ENCODE measurements at regions not wholly inside any gene's neighbourhood (a gene's known extent, or its start where the extent isn't known, plus 50 kb on each side); places are given as distances from the start of the nearest gene placed in this dataset.

DNA sequence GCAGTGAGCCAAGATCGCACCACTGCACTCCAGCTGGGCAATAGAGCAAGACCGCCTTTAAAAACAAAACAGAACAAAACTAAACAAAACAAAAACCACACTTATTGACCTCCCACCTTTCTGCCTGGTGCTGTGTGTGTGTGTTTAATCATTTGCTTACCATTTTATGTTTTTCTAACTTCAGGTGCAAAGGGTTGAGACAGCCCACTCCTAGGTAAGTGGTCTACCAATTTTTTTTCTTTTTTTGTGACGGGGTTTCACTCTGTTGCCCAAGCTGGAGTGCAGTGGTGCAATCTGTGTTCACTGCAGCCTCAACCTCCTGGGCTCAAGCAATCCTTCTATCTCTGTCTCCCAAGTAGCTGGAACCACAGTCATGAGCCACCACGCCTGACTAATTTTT lies 65.8 kb downstream of the SALL1 start:
- no peak for DNase-seq (ENCODE audit: low spot score)

DNA sequence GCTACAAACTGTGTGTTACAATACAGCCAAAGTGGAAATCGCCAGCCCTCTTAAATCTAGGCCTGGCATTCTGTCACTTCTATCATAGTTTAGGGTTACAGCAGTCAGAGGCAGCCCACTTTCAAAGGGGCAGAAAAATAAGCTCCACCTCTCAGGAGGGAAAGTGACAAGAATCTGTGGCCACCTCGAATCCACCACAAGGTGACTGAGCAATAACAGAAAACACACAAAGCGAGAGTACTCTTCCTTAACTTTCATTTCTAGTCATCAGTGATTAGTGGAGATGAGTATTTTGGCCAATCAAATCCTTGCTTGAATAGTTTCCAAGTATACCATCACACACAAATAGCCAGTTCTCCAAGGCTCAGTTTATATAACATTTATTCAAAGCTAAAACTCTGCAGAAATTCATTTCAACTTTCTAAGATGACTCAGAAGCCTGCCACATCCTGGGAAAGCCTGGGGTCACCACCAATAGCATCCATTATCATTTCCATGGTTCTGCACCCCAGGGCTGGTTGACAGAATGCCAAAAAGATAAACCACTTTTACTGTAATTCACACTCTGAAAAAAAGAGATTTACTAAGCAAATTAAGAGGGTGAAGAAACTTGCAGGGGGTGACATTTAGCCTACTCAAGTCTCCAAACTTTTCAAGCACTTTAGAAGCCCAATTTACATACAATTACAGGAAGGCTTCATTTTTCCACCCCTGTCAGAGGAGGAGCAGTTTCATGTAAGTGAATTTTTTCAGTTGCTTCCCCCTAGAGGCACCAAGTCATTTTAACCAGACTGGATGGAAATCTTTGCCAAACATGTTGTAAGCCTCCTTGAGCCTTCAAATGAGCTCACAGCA lies 66.8 kb downstream of the SALL1 start:
- DNase-seq (ENCODE audit: low spot score) = no peak

DNA sequence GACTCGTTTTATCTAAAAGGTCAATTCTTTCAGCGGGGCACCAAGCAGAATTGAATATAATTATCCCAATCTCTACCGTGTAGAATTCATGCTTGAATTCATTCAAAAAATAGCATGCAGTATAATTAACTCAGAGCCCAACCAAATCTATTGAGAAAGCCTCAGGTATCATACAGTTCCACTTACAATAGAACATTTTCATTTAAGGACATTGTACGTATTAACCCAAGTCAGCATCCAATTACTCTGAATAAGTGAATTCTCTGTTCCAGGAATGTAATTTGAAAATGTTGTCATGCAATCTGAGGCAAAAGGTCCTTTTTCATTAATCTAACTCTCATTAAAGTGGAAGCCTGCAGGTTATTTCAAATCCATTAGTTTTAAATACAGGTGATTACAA lies 78.5 kb downstream of the SALL1 start:
- DNase-seq (ENCODE audit: low spot score) = no peak

DNA sequence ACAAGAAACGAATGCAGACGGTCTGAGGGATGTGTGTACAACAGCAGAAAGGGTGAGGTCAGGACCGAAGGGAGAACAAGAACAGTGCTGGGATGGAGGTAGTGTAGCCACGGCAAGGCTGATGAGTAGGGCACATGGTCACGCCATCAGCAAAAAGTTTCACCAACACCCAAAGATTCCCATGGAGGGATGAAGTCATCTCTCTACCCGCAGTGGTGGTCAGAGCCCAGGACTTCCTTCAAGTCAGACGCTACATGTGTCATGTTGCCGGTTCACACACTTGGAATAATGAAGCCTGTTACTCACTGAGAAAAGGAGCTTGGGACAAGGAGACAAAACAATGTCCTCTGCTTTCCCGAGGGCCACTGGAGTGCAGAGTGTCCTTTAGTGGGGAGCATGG lies 79.7 kb downstream of the SALL1 start:
- DNase-seq (ENCODE audit: low spot score) = no peak

DNA sequence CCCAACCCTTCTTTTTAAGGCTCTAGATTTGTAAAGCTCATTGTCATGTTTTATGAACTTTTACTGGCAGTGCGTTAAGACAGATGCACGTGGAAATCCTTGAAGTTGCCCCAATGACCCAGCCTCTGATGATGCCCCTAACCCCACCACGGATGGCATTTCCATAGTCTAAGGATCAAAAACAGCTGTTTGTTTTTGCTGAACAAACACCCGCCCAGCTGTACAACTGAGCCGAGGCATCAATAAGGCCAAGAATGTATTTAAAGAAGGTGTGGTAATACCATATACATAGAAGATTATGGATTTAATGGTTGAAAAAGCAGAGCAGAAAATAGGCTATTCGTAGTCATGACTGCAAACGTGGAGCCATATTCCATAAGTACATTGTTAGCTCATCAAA lies 83.7 kb downstream of the SALL1 start:
- no peak for DNase-seq (ENCODE audit: low spot score)

DNA sequence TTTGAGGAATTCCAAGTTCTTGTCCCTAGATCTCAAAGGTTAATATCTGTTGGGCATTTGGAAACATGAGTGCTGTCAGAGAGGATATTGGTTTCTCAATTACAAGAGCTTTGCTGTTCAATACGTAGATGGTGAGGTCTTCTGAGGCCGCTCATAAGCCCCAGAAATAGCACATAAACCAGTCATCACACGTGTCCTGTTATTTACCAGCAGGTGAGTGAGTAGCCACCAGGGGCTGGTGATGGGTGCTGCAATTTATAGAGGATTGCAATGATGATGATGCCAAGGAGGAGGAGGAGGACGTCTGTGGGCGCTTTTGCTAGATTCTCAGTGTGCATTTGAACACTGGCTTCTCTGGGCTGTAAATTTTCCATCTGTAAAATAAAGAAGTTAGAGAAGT lies 89.0 kb downstream of the SALL1 start:
- DNase-seq (ENCODE audit: low spot score) = no peak

DNA sequence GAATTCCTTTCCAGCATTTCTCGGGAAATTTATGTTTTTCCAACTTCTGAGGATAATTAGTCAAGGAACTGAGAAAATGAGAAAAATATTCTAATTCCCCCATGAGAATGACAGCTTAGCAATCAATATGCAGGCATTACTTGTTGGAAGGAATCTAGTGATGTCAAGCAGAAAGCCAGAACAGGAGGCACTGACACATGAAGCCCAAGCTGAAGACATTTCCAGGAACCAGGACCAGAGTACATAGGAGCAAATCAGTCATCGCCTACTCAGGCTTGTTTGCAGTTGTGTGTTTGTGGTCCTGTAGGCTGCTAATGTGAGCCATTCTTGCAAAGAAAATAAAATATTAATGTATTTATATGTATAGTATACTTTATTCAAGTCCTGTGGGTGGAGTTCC lies 89.7 kb downstream of the SALL1 start:
- no peak for DNase-seq (ENCODE audit: low spot score)

DNA sequence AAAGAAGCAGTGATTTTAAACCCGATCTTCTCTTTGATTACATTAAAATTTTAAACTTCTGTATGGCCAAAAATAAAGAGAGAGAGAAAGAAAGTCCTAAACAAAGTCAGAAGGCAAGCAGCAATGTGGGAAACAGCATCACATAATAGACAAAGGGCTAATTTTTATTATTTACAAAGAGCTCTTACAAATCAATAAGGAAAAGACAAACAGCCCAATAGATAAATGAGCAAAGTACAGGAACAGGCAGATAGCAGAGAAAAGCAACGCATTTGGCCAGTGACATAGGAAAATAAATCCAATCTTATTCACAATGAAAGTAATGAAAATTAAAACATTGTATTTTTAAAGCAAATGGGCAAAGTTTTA lies 93.1 kb downstream of the SALL1 start:
- DNase-seq (ENCODE audit: low spot score) = no peak

DNA sequence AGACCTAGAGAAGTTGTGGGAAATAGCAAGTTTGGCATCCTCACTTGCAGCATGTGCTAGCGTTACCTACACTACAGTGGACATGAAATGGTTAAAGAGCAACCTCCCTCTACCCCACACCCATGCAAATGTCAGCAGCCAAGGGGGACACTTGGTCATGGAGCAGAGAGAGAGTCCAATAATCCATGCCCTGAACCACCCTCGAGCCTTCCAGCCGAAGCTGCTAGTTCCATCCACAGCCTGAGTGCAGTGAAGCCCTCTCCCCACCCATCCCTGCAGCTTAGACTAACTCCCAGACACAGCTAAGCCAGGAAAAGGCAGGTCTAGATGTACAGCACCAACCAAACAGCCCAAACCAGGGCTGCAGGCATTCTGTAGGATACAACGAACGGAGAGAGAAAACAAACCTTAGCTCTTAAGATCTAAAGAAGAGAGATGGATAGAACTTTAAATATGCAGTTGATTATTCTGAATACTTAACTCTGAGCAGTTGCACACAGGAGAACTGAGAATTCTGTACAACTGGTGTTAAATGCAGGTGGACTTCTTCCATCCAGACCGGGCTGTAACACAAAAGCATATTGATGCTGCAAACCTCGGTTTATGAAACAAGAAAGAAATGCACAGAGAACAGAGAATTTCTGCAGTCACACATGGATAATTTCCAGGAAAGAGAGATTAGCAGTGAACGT lies 93.8 kb downstream of the SALL1 start:
- no peak for DNase-seq (ENCODE audit: low spot score)

DNA sequence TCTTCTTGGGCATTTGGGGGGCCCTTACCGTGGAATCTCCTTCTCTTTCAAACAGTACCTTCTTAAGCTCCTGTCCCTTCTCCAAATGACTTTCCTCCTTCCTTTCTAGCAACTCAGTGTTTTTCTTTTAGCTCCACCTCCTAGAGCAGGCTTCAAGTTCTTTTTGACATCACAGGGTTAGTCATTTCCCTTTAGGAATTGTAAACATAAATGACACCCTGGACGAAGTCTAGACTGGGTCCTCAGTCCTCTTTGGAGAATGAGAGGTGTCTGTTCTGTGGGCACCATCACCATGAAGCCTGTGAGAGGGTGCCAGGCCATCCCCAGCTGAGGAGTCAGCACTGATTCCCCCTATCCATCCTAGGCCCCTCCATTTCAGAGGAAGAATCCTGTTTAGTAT lies 94.7 kb downstream of the SALL1 start:
- DNase-seq (ENCODE audit: low spot score) = no peak

DNA sequence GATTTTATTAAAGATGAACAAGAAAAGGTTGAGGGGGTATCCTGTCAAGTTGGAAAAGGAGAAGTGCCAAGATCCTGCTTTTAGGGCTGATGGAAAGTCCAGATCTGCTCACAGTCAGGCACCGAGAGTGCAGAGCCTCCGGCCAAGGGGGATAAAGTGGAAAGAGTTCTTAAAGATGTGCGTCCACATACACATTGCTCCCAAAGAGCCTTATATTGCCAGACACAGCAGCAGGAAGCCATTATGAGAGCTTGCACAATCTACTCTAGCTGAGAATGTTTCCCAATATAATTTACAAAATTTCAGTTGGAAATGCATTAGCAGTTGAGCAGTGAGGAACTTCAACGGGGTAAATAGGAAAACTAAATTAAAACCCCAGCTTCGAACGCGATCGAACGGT lies 95.6 kb downstream of the SALL1 start:
- DNase-seq (ENCODE audit: low spot score) = no peak

DNA sequence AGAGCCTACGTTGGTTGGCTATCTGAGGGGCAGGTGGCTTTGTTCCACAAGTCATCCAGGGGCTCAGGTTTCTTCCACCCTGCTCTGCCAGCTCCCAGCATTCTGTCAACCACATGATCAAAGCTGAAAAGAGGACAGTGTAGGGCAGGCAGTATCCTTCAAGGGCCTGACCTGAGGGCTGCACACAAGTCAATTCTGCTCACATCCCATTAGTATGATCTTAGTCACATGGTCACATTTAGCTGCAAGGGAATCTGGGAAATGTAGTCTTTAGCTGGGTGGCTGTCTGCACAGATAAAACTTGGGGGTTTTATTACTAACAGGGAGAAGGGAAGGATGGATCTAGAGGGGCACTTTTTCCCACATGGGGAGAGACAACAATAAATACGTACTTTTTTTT lies 97.3 kb downstream of the SALL1 start:
- no peak for DNase-seq (ENCODE audit: low spot score)

DNA sequence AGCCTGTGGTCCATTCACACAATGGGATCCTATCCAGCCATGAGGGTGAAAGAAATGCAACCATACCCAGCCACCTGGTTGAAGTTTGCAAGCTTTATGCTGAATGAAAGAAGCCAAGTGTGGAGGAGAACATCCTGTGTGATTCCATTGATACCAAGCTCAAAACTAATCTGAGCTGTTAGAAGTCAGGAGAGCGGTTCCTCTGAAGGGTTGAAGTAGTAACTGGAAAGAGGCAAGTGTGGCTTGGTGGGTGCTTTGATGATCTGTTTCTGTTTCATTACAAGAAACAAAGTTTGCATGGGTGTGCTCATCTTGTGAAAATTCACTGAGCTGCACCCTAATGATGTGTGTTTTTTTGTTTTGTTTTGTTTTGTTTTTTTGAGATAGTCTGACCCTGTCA lies 99.4 kb downstream of the SALL1 start:
- DNase-seq (ENCODE audit: low spot score) = no peak

DNA sequence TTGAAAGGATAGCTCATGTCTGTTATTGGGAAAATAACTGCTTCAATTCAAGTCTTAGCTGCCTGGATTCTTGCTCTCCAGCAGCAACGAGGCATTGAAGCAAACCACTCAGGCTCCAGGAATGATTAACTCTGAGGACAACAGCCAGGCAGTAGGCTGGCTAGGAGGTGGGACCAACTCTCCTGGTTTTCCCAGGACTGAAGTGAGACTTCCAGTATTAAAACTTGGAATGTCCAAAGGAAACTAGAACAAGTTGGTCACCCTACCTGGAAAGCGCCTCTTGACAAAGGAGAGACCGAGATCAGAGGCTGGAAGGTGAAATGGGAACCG lies 100.7 kb downstream of the SALL1 start:
- no peak for DNase-seq (ENCODE audit: low spot score)

DNA sequence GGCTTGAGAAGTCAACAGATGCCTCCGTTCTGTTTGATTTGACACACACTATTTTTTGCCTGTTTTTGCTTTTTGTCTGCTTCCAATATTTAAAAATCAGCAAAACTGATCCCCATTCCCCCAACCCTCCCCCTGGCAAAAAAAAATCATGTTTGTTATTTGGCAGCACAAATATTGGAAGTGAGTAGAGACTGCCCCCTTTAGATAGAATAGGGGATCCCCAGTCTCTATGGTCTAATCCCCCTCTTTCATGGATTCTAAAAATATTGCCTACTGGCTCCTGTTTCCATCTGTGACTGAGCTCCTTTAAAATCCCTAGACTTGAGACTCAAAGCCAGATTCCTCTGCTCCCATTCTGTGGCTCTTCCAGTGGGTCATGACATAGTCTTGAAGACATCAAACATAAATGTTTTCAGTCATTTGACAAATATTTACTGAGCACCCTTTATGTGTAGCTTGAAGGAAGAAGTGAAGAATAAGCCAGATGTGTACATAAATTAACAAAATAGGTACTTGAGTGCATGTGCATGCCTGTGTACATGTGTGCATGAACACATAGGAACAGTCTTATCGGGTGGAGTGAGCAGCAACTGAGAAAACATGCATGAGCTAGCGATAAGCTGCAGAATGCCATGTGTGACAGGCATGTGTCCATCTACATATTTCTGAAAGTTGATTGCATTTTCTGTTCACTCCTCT lies 101.2 kb downstream of the SALL1 start:
- no peak for DNase-seq (ENCODE audit: low spot score)

DNA sequence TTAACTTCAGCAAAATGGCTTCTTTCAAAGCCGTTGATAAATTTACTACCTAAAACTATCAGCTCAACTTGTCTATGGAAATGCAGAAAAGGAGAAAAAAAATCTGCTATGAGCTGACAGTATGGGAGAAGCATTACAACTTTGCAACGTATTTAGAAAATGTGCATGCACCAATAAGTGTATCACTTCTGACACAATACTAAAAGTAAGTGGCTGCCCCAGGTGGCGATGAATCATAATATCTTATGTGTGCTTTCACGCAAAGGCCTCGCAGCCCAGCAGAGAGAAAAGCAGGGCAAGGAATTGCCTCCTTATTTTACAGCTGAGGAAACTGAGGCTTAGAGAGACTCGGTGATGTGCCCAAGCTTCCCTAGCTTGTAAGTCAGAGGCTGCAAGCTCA lies 101.8 kb downstream of the SALL1 start:
- no peak for DNase-seq (ENCODE audit: low spot score)

DNA sequence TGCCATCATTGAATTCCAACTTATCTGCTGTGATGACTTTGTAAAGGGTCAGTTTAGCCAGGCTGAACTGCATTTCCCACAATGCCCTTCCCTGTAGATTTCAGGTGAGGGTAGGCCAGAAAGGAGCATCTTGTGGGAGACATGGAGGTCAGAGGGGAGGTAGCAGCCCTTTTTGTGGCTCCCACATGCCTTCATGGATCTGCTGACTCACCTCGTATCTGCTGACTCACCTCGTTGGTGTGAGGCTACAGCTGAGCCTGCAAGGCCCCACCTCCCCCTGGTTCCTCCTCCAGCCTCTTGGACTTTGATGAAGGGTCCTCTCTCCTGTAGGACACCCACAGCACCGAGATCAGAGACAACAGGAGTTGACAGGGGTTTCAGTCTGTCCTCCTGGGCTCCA lies 102.5 kb downstream of the SALL1 start:
- no peak for DNase-seq (ENCODE audit: low spot score)

DNA sequence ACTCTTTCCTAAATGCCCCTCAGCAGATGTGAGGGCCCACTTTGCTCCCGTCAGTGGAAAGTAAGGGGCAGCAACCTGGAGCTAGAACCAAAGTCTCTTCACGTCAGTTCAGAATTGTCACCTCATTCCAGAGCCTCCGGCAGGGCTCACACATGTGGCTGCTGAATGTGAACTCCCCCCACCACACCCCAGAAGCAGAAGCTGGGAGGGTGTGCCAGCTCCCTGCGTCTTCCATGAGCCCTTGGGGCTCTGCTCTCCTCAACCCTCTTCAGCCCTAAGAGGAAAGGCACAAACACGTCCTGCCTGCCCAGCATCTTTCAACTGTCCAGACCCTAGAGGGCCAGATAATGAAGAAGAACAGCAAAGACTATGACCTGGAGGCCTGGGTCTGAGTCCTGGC lies 105.3 kb downstream of the SALL1 start:
- no peak for DNase-seq (ENCODE audit: low spot score)

DNA sequence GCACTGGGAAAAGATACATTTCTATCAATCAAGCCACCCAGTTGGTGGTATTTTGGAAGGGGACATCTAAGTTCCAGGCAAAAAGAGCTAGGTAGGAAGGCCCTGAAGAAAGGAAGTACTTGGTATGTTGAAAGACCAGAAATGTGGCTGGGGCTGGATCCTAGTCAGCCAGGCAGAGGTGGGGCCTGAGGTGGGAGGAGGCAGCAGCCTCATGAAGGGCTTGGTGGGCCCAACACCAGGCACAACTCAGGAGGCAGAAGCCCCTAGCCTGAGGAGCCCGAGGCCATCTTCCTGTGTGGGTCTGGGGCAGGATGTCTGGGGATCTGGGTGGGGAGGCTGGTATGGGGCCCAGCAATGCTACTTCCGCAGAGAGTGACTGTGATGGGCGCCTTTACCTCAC lies 105.9 kb downstream of the SALL1 start:
- no peak for DNase-seq (ENCODE audit: low spot score)

DNA sequence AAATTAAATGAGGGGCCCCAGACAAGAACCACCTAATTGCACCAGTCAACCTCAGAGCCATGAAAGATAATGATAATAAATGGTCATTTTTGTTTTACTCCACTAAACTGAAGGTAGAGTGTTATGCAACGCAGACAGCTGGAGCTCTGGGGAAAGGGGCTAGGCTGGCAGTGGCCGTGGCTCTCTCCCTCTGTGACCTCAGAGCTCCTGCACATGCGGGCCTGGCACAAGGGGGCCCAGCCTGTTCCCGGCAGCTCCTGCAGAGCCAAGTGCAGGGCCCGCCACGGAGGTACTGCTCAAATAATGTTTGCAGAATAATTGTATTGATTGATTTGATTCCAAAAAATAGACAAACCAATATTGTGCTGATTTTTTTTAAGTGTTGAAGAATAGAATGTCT lies 109.5 kb downstream of the SALL1 start:
- DNase-seq (ENCODE audit: low spot score) = no peak

DNA sequence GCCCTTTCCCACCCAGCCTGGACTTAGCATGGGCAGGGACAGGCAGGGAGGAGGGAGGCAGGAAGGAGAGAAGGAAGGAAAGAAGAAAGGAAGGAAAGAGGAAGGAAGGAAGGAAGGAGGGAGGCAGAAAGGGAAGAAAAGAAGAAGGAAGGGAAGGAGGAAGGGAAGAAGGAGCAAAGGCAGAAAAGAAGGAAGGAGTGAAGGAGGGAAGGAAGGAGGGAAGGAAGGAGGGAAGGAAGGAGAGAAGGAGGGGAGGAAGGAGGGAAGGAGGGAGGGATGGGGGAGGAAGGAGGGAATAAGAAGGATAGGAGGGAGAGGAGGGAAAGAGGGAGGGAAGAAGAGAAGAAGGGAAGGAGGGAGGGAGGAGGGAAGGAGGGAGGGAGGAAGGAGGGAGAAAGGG lies 110.4 kb downstream of the SALL1 start:
- no peak for DNase-seq (ENCODE audit: low spot score)

DNA sequence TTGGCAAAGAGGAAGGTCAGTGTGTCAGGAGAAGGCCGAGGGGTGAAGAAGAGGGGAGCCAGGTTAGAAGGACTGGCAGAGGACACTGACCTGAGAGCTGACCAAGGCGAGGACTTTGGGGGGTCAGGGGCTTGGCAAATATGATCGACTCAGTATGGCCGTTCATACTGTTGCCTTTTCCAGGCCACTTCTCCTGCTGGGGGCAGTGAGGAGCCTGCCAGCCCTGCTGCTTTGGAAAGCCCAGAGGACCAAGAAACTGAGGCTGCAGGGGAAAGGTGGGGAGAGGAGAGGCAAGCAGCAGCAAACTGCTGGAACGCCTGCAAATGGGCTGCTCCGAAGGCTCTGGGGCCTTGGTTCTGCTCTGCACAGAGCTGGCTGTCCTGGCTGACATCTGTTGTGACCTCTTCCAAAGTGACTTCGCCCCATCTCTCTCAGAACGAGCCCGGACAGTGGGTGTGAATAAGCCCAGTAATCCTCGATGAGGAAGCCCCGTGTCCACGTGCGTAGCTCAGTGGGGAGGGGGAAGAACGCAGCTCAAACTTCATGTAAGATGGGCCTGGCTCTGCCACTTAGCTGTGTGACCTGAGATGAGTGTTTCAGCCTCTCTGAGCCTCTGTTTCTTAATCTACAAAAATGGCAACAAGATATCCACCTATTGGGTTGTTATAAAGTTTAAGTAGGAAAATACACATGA lies 111.3 kb downstream of the SALL1 start:
- no peak for DNase-seq (ENCODE audit: low spot score)
